ENCODE measurements at regions not wholly inside any gene's neighbourhood (a gene's known extent, or its start where the extent isn't known, plus 50 kb on each side); places are given as distances from the start of the nearest gene placed in this dataset.

GRCh38 chr18:10284540-10285282, 169.7 kb upstream of the APCDD1 start:
- DNase-seq (ENCODE audit: low read depth), result no peak

GRCh38 chr18:10285283-10285640, 169.2 kb upstream of the APCDD1 start:
- no peak for DNase-seq (ENCODE audit: low read depth)

- DNase-seq (ENCODE audit: low read depth), result no peak
Observed at GRCh38 chr18:10286580-10287150, 167.8 kb upstream of the APCDD1 start.

DNA sequence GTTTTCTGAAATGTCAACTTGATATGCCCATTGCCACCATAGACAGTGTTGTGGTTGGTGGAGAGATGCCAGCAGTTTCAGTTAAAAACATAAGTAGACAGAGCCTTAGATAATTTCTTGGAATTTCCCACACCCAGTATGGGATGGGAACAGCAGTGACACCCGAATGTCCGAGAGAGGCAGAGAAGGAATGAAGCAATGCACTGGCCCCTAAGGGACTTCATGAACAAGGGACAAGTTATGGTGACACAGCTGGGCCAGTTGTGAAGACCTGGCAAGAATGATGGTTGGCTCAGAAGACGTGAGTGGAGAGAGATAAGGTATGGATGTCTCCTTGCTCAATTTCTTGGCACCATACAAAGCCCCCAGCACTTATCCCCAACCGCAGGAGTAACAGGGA, 165.2 kb upstream of the APCDD1 start:
- no peak for DNase-seq (ENCODE audit: low read depth)

GRCh38 chr18:10289951-10290637, 164.3 kb upstream of the APCDD1 start:
- DNase-seq (ENCODE audit: low read depth), result no peak

DNA sequence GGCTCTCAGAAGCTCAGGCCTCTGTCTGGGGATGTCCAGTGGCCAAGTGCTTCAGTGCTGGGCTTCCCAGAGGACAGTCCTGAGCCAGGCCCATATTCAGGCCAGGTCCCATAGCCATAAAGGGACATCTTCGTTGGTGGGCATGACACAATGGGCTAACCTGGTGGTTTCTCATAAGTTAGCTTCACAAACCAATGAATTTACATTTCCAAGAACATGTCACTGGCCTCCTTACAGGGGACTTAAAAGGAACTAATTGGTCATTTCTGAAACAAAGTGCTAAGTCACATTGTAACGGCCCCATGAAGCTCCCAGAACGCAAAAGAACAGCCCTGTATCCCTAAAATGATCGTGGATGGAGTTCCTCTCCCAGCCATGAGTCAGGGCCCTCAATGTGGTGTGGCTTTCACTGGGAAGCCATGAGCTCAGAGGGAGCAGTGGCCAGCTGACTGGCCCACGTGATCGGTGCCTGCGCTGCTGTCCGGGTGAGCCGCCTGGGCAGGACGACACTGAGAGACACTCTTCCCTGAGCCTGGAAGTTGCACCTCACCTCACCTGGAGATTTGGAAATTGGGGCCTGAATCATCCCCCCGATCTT, 163.7 kb upstream of the APCDD1 start:
- DNase-seq (ENCODE audit: low read depth), result no peak

DNA sequence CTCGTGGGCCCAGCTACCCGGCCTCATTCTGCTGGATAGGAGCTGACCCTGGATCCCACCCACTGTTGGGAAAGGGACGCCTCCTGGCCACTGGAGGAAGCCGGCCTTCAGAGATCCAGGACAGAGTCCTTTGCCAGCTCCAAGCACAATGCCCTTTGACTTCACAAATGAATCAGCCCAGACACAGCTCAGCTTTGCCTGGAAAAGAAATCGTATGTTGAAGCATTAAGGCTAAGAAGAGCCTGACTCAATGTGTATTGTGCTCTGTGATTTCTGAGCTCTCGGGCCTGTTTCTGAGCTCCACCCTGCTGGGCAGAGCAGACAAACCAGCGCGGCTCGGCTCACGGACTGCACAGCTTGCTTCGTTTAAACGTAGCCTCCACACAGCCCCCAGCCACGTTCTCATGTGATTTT, 162.9 kb upstream of the APCDD1 start:
- no peak for DNase-seq (ENCODE audit: low read depth)

GRCh38 chr18:10293966-10294365, 160.5 kb upstream of the APCDD1 start:
- DNase-seq (ENCODE audit: low read depth), result no peak

- DNase-seq (ENCODE audit: low read depth), result no peak
Observed at GRCh38 chr18:10295751-10296150, 158.7 kb upstream of the APCDD1 start.

DNA sequence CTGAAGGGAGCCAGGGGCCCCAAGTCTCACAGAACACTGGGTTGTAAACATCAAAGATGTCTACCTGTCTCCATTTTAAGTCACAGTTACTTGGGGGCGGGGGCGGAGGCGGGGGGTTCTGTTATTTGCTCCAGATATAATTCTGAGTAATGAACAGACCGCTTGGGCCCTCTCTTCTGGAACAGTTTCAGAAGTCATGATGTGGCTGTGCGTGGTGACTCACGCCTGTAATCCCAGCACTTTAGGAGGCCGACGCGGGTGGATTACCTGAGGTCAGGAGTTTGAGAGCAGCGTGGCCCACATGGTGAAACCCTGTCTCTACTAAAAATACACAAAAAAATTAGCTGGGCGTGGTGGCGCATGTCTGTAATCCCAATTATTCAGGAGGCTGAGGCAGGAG, 157.9 kb upstream of the APCDD1 start:
- no peak for DNase-seq (ENCODE audit: low read depth)

DNA sequence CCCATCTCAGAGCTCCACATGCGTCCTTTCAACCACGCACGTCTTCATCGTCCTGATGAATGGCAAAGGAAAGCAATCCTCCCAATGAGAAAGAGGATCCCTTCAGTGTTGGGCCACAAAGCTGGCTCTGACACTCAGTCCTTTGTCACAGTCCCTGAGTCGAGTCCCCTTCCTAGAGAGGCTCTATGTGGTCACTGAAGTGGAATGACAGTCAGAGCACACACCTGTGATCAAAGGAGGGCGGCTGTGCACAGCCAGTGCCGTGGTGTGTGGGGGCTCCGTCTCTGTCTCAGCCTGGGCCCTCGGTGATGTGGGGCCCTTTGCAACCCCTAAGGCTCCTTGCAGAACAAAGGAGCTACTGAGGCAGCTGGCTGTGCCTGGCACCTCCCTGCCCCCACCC, 157.3 kb upstream of the APCDD1 start:
- DNase-seq (ENCODE audit: low read depth), result no peak

GRCh38 chr18:10298346-10298745, 156.1 kb upstream of the APCDD1 start:
- DNase-seq (ENCODE audit: low read depth), result no peak

DNA sequence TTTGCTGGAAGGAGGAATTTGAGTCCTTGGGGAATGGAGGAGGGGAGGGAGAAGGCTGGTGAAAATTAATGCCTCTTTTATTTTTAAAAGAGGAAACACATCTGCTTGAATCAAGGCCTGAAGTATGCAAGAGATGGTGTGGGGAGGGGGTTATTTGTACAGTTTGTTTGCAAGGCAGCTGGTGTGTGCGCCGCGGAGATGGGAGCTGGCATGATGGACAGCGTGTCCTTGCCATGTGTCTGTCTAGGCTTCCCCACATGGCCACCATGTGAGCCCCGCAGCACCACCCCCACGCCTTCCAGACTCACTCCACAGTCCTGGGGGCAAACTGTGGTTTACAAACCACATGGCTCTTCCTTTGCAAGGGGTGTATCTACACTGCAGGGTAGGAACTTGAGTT, 154.8 kb upstream of the APCDD1 start:
- DNase-seq (ENCODE audit: low read depth), result no peak

- no peak for DNase-seq (ENCODE audit: low read depth)
Observed at GRCh38 chr18:10300739-10301138, 153.7 kb upstream of the APCDD1 start.

DNA sequence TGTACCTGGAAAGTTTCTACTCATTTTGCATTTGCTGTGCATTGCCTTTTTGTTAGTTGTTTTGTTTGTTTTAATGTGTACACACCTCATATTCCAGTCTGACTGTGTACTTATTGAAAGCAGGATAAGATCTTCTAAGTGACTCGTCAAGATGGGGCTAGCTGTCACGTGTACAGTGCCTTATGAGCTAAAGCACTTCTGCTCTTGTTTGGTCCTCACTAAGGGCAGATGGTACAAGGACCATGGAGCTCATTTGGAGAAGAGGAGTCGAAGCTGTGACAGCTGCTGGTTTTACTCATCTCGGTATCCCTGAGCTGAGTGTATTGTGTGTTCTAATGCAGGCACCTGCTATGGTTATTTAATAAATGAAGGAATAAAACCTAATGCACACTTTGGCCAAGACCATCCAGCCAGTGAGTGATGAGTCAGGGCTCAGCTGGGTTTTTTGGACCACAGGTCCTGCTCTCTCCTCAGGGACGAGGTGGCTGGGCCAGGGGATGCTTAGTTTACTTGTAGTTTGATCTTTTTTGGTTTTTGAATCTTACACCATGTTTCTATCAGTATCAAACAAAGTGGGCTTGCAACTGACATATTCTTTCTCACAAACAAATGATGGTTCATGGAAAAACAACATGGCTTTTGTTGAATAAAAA, 152.5 kb upstream of the APCDD1 start:
- no peak for DNase-seq (ENCODE audit: low read depth)

DNA sequence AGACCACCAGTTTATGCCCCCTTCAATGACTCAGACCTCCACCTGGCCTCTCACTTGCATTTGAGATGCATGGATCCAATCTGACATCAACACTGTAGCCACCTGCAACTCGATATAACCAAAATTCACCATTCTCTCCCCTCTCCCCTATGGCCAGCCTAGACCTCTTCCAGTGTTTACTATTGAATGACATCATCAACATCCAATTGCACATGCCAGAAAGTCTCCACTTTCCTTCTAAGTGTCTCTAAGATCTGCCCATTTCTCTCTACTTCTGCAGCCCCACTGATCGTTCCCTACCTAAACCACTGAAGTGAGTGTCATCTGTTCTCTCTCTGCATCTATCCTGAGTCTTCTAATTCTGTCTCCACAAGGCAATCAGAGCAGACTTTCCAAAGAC, 151.3 kb upstream of the APCDD1 start:
- DNase-seq (ENCODE audit: low read depth), result no peak

DNA sequence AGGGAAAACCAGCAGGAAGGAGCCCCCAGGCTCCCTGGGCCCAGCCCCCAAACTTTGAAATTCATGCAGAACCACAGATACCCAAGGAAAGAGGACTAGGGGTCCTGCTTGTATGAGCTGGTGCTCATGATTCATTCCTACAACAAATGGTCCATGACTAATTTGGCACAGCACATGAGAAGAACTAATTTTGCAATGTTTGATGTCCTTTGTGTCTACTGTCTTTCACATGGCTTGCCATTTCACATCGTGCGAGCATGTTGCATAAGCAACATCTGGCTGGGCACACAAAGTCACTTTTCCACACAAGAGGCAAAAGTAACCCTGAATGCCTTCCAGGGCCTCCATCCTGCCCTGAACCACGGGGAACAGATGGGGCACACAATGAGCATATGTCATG, 149.6 kb upstream of the APCDD1 start:
- DNase-seq (ENCODE audit: low read depth), result no peak

- no peak for DNase-seq (ENCODE audit: low read depth)
Observed at GRCh38 chr18:10306779-10307178, 147.7 kb upstream of the APCDD1 start.

DNA sequence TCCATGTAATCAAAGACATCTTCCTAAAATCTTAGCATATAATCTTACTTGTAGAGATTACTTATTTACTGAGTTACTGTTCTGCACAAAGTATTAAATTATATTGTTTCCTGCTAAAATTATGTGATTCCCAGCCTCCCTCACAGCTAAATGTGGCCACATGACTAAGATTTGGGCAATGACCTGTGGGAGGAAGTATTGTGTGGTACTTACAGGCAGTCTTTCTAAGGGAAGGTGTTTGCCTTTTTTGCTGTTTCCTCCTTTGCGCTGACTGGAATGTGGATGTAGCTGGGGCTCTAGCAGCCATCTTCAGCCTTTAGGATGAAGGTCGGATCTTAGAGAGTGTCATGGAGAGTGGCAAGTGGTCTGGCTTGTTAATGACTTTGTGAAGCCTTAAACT, 146.3 kb upstream of the APCDD1 start:
- DNase-seq (ENCODE audit: low read depth), result no peak

DNA sequence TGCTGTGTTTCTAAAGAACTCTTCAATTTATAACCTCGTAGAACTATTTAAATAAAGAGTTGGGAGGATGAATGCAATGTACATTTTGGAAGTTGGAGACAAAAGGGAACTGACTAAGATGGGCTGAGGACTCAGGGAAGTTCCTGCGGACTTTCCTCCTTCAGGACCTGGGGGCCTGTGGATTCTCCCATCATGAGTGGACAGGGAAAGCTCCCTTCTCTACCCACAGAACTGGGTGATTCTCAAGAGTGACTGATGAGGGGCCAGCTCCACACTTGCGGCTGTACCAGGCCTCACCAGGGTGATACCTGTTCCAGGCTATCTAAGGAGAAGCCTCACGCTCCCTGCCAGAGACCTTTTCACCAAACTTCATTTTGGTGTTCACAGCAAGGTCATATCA, 143.8 kb upstream of the APCDD1 start:
- no peak for DNase-seq (ENCODE audit: low read depth)

GRCh38 chr18:10312326-10313015, 142.0 kb upstream of the APCDD1 start:
- DNase-seq (ENCODE audit: low read depth), result no peak

DNA sequence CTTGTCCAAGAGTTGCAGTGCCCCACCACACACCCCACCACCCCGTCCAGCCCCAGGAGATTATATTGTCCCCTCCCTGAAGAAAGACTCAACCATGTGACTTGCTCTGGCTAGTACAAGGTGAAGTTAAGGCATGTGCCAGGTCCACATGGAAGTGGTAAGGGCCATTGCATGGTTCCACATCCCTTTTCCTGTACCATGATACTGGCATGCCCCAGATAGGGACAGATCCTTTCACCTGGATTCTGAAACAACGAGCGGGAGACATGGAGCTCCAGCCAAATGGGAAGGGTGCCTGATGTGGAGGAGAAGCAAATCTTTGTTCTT, 141.5 kb upstream of the APCDD1 start:
- DNase-seq (ENCODE audit: low read depth), result no peak
